Fibroblast of the aortic adventitia (primary cell): ENCODE measurements at regions not wholly inside any gene's neighbourhood (a gene's known extent, or its start where the extent isn't known, plus 50 kb on each side); places are given as distances from the start of the nearest gene placed in this dataset.
"Not testable (repeated sequence)": the region's sequence is repeated elsewhere in the genome, so short reads cannot be mapped to it uniquely, and the experiment has no call there.

Source experiments
- DNase-seq: peaks from one replicate; pipeline ENCODE4 v3.0.0-alpha.2; 2010; ENCODE audit warnings: low read depth
- H3K4me3 ChIP-seq: 2 replicates; pipeline ENCODE4 v1.5.1; 2011; ENCODE audit warnings: low read depth, mild to moderate bottlenecking, control low read depth, low read length, moderate library complexity
- CTCF ChIP-seq: IDR thresholded peaks from 2 replicates; pipeline ENCODE4 v1.5.1; 2011; ENCODE audit warnings: mild to moderate bottlenecking, low read length, control low read depth, inconsistent platforms; ENCODE audit not compliant: insufficient read depth

DNA sequence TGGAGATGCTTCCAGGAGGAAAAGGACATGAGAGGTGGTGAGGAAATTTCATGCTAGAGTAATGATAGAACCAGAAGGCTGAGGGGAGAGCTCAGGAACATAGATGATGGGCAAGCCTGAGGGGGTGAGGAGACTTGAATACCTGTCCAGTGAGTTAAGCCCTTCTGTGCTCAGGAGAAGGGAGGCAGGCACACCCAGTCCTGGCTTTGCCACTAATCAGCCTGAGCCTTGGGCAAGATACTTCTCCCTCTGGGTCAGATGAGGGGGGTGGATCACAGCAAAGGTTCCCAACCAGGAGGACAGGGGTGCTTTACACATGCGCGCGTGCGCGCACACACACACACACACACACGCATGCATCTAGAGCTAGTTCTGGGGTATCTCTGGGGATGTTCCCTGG, 60.5 kb upstream of the KCNK12 start:
- DNase-seq, result no peak
- H3K4me3 ChIP-seq, result no peak overlapping the region
- no peak for TF ChIP-seq CTCF

DNA sequence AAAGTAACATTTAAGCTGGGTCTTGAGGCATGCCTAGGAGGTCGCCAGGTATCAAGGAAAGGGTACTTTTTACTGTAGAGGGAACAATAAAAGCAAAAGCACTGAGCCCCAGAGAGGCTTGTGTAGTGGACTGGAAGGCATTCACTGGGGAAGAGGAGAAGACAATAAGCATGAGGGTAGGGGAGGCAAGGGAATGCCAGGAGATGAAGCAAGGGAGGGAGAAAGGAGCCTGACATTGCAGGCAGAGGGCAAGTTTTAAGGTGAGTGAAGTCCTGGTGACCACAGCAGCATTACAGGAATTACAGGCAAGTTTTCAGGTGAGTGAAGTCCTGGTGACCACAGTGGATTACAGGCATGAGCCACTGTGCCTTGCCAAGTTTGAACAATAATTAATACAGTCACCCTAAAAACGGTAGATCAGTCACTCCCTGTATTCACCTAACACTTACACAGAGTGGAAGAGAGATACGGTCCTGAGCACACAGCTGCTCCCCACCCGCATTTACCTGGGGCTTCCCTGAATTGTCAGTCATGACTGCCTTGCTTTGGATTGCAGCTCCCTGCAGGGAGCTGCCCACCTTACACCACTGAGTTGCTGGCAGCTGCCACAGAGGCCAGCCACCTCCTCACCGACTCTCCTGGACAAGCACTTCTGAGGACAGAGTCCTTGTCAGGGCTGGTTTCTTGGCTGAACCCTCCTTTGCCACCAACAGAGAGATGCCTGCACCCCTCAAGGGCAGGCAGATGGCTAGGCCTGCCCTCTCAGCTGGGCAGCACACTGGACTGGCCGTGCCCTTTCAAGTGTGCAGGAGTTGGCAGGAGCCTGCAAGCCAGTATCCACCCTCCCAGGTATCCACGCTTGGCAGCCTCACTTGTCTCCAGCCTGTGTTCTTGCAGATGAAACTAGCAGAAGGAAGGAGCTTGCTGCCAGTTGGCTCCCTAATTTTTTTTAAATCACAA, 59.0 kb upstream of the KCNK12 start:
- no peak for TF ChIP-seq CTCF
- H3K4me3 ChIP-seq, result no peak overlapping the region
- DNase-seq, result no peak

DNA sequence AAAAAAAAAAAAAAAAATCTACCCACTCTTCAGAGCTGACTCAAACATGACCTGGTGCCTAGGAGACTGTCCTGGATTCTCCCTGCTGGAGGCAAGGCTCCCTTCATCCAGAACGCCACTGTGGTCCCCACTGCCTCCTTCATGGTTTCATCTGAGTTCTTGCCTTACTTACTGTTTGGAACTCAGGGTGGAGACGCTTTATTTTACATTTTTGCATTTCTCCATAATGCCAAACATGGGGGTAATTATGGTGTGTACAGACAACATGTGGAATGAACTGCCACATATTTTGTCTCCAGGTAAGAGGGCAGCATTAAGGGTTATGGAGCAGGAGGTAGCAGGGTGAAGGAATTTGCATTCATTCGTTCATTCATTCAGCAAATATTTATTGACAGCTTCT, 58.1 kb upstream of the KCNK12 start:
- H3K4me3 ChIP-seq, result no peak overlapping the region
- no peak for TF ChIP-seq CTCF
- no peak for DNase-seq

- no peak for DNase-seq
- no peak overlapping the region for H3K4me3 ChIP-seq
- TF ChIP-seq CTCF, result no peak
Measured at GRCh38 chr2:47626664-47627063, 55.9 kb upstream of the KCNK12 start.

DNA sequence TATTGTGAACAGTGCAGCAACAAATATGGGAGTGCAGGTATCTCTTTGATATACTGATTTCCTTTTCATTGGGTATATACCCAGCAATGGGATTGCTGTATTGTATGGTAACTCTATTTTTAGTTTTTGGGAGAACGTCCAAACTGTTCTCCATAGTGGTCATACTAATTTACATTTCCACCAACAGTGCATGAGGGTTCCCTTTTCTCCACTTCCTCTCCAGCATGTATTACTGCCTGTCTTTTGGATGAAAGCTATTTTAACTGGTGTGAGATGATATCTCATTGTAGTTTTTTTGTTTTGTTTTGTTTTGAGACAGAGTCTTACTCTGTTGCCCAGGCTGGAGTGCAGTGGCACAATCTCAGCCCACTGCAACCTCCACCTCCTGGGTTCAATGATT, 52.4 kb upstream of the KCNK12 start:
- not testable (repeated sequence) for DNase-seq, H3K4me3 ChIP-seq

DNA sequence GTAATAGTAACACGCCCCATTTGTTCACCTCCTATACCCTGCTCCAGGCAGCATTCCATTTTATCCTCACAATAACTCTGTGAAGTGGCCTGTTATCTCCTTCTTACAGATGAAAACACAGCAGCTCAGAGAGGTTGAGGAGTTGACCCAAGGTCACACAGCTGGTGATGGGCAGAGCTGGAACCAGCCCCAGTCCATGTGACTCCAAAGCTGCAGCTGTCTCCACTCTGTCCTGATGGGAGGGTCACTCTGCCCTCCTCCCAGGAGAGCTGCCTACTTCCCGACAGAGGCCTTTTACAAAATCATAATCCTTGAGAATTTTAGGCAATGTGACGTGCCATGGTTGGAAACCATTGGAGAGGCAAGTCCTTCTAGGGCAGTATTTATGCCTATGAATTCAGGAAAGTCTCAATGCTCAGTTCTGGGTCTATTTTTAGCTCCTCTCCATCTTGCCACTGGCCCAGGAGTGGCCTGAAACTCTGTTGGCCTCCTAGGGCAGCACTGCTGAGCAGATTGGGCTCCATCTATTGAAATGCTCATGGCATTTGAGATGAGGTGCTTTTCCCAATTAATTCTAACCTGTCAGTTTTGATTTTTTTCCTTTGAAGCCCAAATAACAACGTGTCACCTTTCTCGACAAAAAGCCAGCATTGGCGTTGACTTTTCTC, 50.1 kb upstream of the KCNK12 start:
- H3K4me3 ChIP-seq, result no peak overlapping the region
- no peak for DNase-seq
- no peak for TF ChIP-seq CTCF
